ENCODE measurements at regions not wholly inside any gene's neighbourhood (a gene's known extent, or its start where the extent isn't known, plus 50 kb on each side); places are given as distances from the start of the nearest gene placed in this dataset.
A peak's percentile ranks its signal among the peaks of the same experiment; 100 is the strongest.

DNA sequence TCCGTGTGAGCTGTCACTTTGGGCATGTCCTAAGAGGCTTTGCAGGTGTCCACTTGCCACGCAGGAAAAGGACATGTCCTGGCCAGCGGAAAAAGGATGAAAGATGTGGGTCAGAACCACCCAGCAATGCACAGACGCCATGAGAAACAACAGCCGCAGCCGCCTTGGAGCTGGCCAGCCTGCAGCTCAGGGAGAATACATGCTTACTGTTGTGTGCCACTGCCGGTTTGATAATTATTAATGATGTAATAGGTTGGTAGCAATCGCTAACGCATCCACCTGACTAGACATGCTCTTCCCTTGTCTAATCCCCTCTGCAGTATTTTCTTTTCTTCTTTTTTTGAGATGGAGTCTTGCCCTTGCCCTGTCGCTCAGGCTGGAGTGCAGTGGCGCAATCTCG, 221.7 kb downstream of the HAUS1 start:
- DNase-seq, result no peak

DNA sequence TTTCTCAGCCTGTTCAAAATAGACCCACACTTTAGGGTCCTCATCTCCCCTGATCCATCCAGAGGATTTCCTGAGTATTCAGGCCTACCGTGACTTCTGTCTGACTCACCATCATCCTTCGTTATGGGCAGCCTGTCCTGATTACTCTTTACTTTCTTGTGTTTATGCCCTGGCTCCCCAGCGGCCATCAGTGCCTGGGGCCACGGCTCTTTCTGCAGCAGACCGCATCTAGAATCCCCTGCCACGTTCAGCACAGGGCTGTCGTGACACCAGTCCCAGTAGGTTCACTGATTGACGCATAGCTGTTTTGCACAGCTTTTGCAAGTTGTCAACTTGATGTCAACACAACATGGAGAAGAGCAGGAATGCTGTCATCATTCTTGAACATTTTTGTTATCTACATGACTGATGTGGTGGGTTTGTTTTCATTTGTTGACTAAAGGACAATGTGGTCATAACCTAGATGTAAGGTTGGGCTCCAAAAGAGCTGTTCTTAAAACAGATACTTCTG, 225.6 kb downstream of the HAUS1 start:
- no peak for DNase-seq

DNA sequence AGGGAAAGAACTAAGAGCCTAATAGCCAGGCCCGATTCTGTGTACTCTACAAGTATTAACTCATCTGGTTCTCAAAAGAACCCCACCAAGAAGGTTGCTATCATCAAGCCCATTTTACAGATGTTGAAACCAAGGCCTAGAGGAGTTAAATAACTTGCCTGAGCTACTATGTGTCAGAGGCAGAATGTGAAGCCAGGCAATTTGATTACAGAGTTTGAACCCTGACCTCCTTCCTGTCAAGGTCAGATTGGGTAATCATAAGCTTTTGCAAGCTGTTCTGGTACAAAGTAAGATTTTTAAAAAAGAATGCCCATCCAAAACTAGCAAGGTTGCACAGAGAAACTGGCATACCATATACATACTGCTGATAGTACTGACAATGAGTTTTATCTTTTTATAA, 227.1 kb downstream of the HAUS1 start:
- no peak for DNase-seq

- no peak for DNase-seq
Observed at GRCh38 chr18:46332286-46332801, 228.2 kb downstream of the HAUS1 start.

GRCh38 chr18:46332921-46333341, 228.7 kb downstream of the HAUS1 start:
- DNase-seq, result no peak

DNA sequence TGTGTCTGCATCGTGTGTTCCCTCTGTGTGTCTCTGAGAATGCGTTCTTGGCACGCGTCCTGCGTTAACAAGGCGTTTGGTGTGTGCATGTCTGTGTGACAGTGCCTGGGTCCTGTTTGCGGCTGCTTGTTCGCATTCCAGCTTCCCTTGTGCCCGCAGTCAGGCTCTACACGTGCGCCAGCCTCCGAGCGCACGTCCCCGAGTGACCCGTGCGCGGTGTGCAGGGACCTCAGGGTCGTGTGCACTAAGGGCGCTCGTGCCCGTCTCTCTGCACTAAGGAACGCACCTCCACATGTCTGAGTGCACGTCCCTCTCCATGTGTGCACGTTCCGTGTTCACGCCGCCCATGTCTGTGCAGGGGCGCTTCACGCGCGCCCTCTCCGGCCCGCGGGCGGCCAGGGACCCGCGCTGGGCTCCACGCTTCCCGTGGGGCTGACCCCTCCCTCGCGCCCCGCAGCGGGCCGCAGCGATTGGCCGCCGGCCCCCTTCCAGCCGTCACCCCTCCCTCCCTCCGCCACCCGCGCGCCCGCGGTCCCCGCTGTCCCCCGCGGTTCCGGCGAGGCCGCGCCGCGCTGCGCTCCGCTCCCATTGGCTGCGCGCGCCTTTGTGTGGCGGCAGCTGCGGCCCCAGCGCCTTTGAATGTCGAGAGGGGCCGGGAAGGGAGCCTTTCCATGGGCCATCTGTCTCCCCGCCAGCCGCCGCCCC, 229.4 kb downstream of the HAUS1 start:
- DNase-seq, result peak; percentile 60

DNA sequence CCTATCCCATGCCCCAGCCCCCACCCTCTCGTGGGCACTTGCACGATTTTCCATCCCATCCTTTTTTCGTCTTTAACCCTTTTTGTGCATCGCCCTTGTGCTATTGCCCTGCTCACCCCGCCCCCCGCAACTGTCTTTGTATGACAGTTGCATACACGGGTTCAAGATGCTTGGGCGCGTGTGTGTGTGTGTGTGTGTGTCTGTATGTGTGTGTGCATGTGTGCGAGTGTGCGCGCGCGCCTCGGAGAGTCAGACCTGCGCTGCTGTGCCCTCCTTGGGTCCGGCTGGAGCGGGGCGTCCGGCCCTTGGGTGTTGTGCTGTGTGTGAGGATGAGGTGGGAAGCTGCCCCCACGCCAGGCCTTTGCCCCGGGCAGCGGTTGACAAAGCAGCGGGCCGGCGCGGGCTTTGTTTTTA, 230.7 kb downstream of the HAUS1 start:
- peak; percentile 66 for DNase-seq

DNA sequence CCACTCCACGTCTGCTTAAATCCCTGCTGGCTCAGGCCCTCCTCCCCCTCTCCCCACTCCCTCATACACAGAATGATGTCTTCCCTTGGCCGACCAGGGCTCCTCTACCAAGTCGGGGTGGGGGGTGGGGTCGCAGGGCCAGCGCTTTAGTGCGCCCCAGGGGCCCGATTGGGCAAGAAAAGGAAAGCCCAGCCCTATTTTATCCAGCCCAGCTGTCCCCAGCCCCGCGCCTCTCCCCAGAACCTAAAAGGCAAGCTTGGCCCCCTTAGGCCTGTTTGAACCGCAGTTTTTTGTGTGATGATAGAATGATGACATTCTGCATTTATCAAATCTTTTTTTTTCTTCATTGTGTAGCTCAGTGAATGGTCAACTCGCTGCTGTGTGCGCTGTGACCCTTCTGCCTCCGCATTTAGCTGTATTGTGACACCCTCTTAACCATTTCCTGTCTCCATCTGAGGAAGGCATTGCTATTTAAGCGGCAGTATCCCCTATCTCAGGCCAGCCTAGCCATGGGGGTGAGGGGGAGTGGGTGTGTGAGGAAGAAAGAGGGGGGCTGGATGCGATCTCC, 231.4 kb downstream of the HAUS1 start:
- peak; percentile 49 for DNase-seq

DNA sequence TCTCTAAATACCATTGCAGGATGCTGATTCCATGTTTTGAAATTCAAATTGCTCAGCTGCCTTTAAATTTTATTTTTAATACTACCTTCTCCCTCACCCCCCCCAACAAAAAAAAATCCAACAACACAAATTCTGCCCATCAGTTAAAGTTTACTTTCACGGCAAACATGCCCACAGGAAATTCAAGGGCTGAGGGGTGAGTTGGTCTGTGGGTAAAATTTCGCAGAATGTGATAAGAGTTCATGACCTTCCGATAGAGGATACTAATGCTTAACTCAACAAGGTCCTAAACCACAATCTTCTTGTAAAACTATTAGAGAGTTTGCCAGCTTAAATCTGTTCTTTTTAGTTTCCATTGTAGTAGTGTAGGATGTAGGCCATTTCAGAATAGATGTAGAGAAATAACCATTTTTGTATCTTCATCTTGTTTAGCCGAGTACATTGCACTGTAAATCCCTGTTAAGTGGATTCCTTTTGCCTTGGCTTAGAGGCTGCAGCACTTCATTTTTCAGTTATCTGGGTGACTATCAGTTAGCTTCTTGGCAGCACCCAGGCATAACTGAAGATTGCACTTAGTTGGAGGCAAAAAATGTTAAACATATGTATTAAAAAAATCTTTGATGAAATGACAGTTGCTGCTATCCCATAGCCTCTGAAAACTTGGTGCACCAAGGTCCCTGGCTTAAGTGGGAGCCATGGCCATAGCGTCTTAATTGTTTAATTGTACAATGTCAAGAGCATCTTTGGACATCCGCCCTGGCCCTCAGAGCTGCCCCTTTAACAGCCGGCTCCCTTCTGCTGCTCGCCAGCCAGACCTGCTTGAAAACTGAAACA, 232.3 kb downstream of the HAUS1 start:
- peak; percentile 19 for DNase-seq

- no peak for DNase-seq
Observed at GRCh38 chr18:46337271-46337670, 233.1 kb downstream of the HAUS1 start.

DNA sequence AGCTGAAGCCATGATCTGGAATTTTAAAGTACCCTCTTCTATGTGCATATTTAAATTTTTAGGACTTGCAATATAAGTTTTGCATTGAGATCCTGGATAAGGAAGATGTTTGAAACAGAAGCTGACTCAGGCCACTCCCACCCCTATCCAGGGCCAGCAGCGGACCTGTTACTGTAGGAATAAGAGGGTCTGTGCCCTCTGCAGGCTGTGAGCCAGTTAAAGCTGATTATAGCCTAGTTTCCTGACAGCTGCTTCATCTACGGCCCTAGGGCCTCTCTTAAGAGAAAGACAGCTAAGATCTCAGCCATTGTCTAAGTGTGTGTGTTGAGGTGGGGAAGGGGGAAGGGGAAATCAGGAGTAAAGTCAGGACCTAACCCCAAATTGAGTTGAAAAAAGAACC, 234.0 kb downstream of the HAUS1 start:
- DNase-seq, result peak; percentile 24

- no peak for DNase-seq
Observed at GRCh38 chr18:46338766-46339165, 234.6 kb downstream of the HAUS1 start.

DNA sequence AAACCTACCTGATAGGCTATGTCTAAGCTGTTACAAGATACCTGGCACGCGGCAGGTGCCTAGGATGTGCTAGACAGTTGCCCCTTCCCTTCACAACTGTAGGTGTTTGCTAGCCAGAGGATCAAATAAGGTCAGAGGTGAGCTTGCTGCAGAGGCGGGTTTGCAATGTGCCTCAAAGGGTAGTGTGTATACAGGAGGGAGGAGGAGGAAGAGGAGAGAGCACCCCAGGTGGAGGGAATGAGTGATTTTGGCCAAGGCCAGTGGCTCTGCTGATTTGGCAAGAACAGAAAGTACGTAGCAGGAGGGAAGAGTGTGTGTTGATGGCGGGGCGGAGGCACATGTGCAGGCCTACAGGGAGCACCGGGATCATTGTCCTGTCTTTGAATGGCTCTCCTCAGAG, 236.5 kb downstream of the HAUS1 start:
- DNase-seq, result no peak

DNA sequence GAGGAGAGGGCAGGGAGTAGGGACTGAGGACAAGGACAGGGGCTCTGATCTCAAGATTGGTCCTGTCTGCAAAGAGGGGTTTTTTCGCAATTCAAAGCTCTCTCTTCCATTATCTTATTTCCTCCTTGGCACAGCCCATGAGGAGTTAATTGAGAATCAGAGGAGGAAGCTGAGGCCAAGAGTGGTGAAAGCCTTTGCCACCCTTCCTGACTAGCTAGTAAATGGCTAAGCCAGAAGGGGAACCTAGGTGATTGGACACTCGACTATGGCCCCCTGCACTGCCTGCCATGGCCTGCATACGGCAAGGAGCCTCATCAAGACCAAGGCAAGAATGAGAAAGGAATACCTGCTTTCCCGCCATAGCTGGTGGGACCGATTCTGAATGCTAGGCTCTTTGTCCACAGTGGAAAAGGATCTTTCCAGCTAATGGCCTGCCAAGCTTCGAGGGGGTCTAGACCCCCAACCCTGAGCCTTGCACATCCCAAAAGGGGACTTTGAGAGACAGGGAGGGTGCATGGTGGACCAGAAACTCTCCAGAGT, 237.9 kb downstream of the HAUS1 start:
- no peak for DNase-seq

- DNase-seq, result no peak
Observed at GRCh38 chr18:46343456-46343855, 239.3 kb downstream of the HAUS1 start.

GRCh38 chr18:46343931-46344372, 239.8 kb downstream of the HAUS1 start:
- peak; percentile 83 for DNase-seq

DNA sequence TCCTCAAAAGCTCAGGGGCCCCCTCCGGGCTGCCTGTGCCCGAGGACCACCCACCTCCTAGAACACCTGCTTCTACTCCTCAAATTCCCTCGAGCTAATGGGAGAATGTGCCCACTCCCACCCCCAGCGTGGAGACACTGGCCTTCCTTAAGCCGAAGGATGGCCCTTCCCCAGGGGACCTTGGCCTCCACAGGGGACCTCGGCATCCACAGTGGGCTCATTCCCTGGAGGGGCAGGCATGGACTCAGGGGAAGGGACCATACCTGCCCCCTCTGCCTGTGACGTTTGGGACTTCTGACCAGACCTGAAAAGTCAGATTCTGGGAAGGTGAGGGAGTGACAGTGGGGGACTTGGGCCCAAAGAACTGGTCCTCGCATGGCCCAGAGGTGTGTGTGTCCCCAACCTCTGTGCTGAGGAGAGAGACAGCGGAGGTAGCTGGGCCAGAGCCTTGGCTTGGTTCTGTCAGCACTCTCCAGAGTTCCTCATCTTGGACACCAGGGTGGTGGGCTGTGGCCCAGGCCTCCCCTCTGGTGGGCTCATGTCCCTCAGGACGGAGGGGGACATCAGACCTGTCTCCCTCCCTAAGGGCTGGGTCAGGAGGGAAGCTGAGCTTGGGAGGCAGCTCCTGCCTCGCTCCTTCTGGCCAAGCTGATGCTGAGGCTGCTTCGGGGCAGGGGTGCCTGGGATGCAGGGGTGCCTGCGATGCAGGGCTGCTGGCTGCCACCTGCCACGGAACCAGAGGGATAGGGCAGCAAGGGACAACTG, 240.4 kb downstream of the HAUS1 start:
- DNase-seq, result no peak

DNA sequence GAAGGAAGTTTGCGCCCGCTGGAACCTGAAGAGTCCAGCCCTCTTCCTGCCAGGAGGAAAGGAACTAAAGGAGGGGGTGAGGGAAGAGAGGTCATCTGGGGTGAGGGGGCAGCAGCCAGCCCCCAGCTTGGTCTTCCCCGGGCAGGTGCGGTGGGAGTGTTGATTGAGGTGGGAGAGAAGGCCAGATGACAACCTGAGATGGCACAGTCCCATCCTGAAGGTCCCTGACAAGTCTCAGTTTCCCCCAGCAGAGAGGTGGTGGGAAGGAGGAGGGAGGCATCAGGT, 240.9 kb downstream of the HAUS1 start:
- no peak for DNase-seq

- DNase-seq, result no peak
Observed at GRCh38 chr18:46346213-46346612, 242.0 kb downstream of the HAUS1 start.

DNA sequence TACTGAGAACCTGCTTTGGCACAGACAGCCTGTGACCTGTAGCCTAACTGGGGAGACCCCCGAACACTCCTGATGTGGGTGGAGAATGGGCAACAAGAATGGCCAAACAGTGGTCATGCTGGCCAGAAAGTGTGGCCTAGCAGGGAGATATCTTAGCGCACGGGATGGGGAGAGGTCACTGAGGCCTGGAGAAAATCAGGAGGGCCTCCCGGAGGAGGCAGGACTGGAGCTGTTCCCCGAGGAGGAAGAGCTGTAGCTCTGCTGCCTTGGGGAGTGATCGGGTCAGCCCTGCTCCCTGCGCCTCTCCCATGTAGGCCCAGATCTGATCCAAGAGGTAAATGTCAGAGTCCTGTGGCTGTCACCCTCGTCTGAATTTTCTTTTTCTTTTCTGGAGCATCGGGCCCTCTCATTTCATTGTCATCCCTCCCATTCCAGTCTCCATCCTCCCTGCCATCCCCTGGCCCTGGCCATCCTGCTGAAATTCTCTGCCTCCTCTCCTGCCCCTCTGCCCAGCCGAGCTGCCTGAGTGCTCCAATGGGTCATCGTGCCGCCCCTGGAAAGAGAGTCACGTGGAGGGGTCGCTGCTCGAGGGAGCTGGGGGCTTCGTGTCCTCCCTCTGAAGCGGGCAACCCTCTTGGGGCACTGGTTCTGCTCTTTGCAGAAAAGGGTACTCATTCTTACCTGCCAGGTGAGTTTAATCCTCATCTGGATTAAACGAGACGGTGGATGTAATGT, 242.9 kb downstream of the HAUS1 start:
- no peak for DNase-seq

DNA sequence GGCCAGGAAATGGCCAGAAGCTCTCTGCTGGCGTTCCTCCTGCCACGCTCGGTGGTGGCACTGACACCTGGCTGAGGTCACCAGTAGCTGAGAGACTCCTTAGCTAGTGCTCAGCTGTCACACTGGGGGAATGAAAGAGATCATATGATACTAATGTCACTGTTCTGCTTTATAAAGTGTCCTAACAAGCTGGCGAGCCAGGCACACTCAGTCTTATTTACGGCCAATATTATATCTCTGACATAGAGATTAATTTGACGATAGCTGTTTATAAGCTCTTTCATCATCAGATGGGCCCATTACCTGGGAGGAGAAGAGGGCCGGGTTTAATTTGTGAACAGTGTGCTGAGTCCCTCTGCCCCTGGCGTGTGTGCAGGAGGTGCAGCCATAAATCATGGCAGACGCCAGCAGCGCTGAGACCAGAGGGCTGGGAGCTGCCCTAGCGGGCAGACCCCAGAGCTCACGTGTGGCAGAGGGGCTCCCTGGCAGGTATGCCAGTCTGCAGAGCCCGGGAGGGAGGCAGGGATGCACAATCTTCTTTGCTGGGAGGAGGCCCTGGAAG, 246.5 kb downstream of the HAUS1 start:
- DNase-seq, result no peak

Measured in DMS79 treated with DMSO at 0.1 percent for 48 hours (cell line).